ENCODE measurements at regions not wholly inside any gene's neighbourhood (a gene's known extent, or its start where the extent isn't known, plus 50 kb on each side); places are given as distances from the start of the nearest gene placed in this dataset.
"Not testable (repeated sequence)": the region's sequence is repeated elsewhere in the genome, so short reads cannot be mapped to it uniquely, and the experiment has no call there.

GRCh38 chr7:145350334-145350733 lies 514.5 kb upstream of the TPK1 start:
- Histone ChIP-seq H3K27ac (no peak overlapping the region), H3K36me3 (no peaks in the 10 kb centered on the region), H3K9me3 (no peaks in the 10 kb centered on the region), H3K4me3 (no peak overlapping the region), H3K27me3 (no peaks in the 10 kb centered on the region), H3K4me1 (no peaks in the 10 kb centered on the region)
- no peak for DNase-seq (ENCODE audit: extremely low spot score in 2 of 2)
- TF ChIP-seq CTCF (IDR thresholded peaks at IDR 0.05), result no peak
- no peak for TF ChIP-seq POLR2AphosphoS5 (IDR thresholded peaks at IDR 0.05; ENCODE audit: insufficient read depth in 1 of 2, low read depth in 1 of 2)
- no peak for TF ChIP-seq POLR2A (IDR thresholded peaks at IDR 0.05)
- intact Hi-C loops (cut with DNase I), result no loop called here

GRCh38 chr7:145349452-145349851 lies 513.6 kb upstream of the TPK1 start:
- H3K9me3 ChIP-seq; H3K4me3 ChIP-seq; H3K27ac ChIP-seq; H3K27me3 ChIP-seq; H3K4me1 ChIP-seq; DNase-seq (ENCODE audit: extremely low spot score in 2 of 2); H3K36me3 ChIP-seq; intact Hi-C loops (cut with DNase I): not testable (repeated sequence)

- DNase-seq (ENCODE audit: extremely low spot score in 2 of 2), result no peak
- TF ChIP-seq POLR2A (IDR thresholded peaks at IDR 0.05) (no peak), POLR2AphosphoS5 (IDR thresholded peaks at IDR 0.05; ENCODE audit: insufficient read depth in 1 of 2, low read depth in 1 of 2) (no peak), CTCF (IDR thresholded peaks at IDR 0.05) (no peak)
- Histone ChIP-seq H3K4me1 (no peaks in the 10 kb centered on the region), H3K27me3 (no peaks in the 10 kb centered on the region), H3K9me3 (no peaks in the 10 kb centered on the region), H3K36me3 (no peaks in the 10 kb centered on the region), H3K27ac (no peak overlapping the region), H3K4me3 (no peak overlapping the region)
- intact Hi-C loops (cut with DNase I), result no loop called here
Observed at GRCh38 chr7:145347271-145347670, 511.4 kb upstream of the TPK1 start.

GRCh38 chr7:145339319-145339718 lies 503.5 kb upstream of the TPK1 start:
- intact Hi-C loops (cut with DNase I), result no loop called here
- Histone ChIP-seq H3K36me3 (no peaks in the 10 kb centered on the region), H3K4me3 (no peak overlapping the region), H3K27ac (no peak overlapping the region), H3K9me3 (no peaks in the 10 kb centered on the region), H3K4me1 (no peaks in the 10 kb centered on the region), H3K27me3 (no peaks in the 10 kb centered on the region)
- TF ChIP-seq CTCF (IDR thresholded peaks at IDR 0.05) (no peak), POLR2AphosphoS5 (IDR thresholded peaks at IDR 0.05; ENCODE audit: insufficient read depth in 1 of 2, low read depth in 1 of 2) (no peak), POLR2A (IDR thresholded peaks at IDR 0.05) (no peak)
- no peak for DNase-seq (ENCODE audit: extremely low spot score in 2 of 2)

GRCh38 chr7:145331522-145331921 lies 495.7 kb upstream of the TPK1 start:
- Histone ChIP-seq H3K36me3 (no peaks in the 10 kb centered on the region), H3K4me3 (no peak overlapping the region), H3K4me1 (no peaks in the 10 kb centered on the region), H3K27ac (no peak overlapping the region), H3K9me3 (no peaks in the 10 kb centered on the region), H3K27me3 (no peaks in the 10 kb centered on the region)
- DNase-seq (ENCODE audit: extremely low spot score in 2 of 2), result no peak
- intact Hi-C loops (cut with DNase I), result no loop called here
- no peak for TF ChIP-seq CTCF (IDR thresholded peaks at IDR 0.05)
- no peak for TF ChIP-seq POLR2A (IDR thresholded peaks at IDR 0.05)
- no peak for TF ChIP-seq POLR2AphosphoS5 (IDR thresholded peaks at IDR 0.05; ENCODE audit: insufficient read depth in 1 of 2, low read depth in 1 of 2)

GRCh38 chr7:145331076-145331475 lies 495.2 kb upstream of the TPK1 start:
- H3K36me3 ChIP-seq, result no peaks in the 10 kb centered on the region
- no peak overlapping the region for H3K4me3 ChIP-seq
- no peaks in the 10 kb centered on the region for H3K9me3 ChIP-seq
- H3K27me3 ChIP-seq, result no peaks in the 10 kb centered on the region
- H3K27ac ChIP-seq, result no peak overlapping the region
- DNase-seq (ENCODE audit: extremely low spot score in 2 of 2), result no peak
- no peaks in the 10 kb centered on the region for H3K4me1 ChIP-seq
- intact Hi-C loops (cut with DNase I), result no loop called here
- no peak for TF ChIP-seq POLR2AphosphoS5 (IDR thresholded peaks at IDR 0.05; ENCODE audit: insufficient read depth in 1 of 2, low read depth in 1 of 2)
- TF ChIP-seq CTCF (IDR thresholded peaks at IDR 0.05), result no peak
- TF ChIP-seq POLR2A (IDR thresholded peaks at IDR 0.05), result no peak
